ENCODE measurements at regions not wholly inside any gene's neighbourhood (a gene's known extent, or its start where the extent isn't known, plus 50 kb on each side); places are given as distances from the start of the nearest gene placed in this dataset.

- H3K27me3 ChIP-seq (ENCODE audit: insufficient read depth, low read depth) = peaks cover 40% of the 10 kb centered on the region; the same call in 1 of the 2 replicates
- CTCF ChIA-PET = interaction anchor here (0.7 kb wide), 1 partner anchor 149 kb away, joined by 6 read pairs; no protein-coding TSS in a partner anchor
- no TSS peak for BruUV-seq (replicated peaks)
Observed at GRCh38 chr3:124293584-124293983, 301.7 kb upstream of the ROPN1 start.

GRCh38 chr3:124295362-124295761, 303.4 kb upstream of the ROPN1 start:
- CTCF ChIA-PET = no interaction called here
- no peak for TF ChIP-seq EZH2 (IDR thresholded peaks at IDR 0.05; ENCODE audit: low read depth)
- TF ChIP-seq, protein P1, sequence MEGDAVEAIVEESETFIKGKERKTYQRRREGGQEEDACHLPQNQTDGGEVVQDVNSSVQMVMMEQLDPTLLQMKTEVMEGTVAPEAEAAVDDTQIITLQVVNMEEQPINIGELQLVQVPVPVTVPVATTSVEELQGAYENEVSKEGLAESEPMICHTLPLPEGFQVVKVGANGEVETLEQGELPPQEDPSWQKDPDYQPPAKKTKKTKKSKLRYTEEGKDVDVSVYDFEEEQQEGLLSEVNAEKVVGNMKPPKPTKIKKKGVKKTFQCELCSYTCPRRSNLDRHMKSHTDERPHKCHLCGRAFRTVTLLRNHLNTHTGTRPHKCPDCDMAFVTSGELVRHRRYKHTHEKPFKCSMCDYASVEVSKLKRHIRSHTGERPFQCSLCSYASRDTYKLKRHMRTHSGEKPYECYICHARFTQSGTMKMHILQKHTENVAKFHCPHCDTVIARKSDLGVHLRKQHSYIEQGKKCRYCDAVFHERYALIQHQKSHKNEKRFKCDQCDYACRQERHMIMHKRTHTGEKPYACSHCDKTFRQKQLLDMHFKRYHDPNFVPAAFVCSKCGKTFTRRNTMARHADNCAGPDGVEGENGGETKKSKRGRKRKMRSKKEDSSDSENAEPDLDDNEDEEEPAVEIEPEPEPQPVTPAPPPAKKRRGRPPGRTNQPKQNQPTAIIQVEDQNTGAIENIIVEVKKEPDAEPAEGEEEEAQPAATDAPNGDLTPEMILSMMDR (conservative IDR thresholded peaks at IDR 0.05) = no peak
- H3K4me1 ChIP-seq (replicated peaks; ENCODE audit: insufficient read depth) = no peaks in the 10 kb centered on the region
- H3K27me3 ChIP-seq (ENCODE audit: insufficient read depth, low read depth) = peaks cover 47% of the 10 kb centered on the region; the same call in 1 of the 2 replicates
- no peaks in the 10 kb centered on the region for H4K20me1 ChIP-seq (ENCODE audit: insufficient read depth)
- no peaks in the 10 kb centered on the region for H3K36me3 ChIP-seq (ENCODE audit: low read depth)
- H3K27ac ChIP-seq = no peak overlapping the region
- no peaks in the 10 kb centered on the region for H3K9me2 ChIP-seq (ENCODE audit: insufficient read depth)
- no peak overlapping the region for H2AFZ ChIP-seq
- no peaks in the 10 kb centered on the region for H3K9me3 ChIP-seq (ENCODE audit: insufficient read depth, low read depth)
- intact Hi-C loops (cut with micrococcal nuclease; ENCODE audit: unreplicated experiment) = no loop called here
- DNase-seq = no peak
- H3K79me2 ChIP-seq (ENCODE audit: low read depth) = no peaks in the 10 kb centered on the region
- BruUV-seq (replicated peaks) = no TSS peak
- H3F3A ChIP-seq (ENCODE audit: insufficient read depth, low read depth) = no peaks in the 10 kb centered on the region
- no peak overlapping the region for H3K4me2 ChIP-seq
- POLR2A ChIA-PET (ENCODE audit: unreplicated experiment) = no interaction called here
- no peak overlapping the region for H3K4me3 ChIP-seq

More at GRCh38 chr3:124293584-124293983, 301.7 kb upstream of the ROPN1 start:
- H3K36me3 ChIP-seq (ENCODE audit: low read depth) = no peaks in the 10 kb centered on the region
- no peak overlapping the region for H3K4me3 ChIP-seq
- no peak for DNase-seq
- no peak overlapping the region for H3K27ac ChIP-seq
- H3K9me2 ChIP-seq (ENCODE audit: insufficient read depth) = no peaks in the 10 kb centered on the region
- H4K20me1 ChIP-seq (ENCODE audit: insufficient read depth) = no peaks in the 10 kb centered on the region
- TF ChIP-seq, protein P1 (conservative IDR thresholded peaks at IDR 0.05) = no peak
- TF ChIP-seq EZH2 (IDR thresholded peaks at IDR 0.05; ENCODE audit: low read depth) = no peak
- intact Hi-C loops (cut with micrococcal nuclease; ENCODE audit: unreplicated experiment) = no loop called here
- no peak overlapping the region for H2AFZ ChIP-seq
- no peaks in the 10 kb centered on the region for H3K9me3 ChIP-seq (ENCODE audit: insufficient read depth, low read depth)
- H3K4me2 ChIP-seq = no peak overlapping the region
- no peaks in the 10 kb centered on the region for H3F3A ChIP-seq (ENCODE audit: insufficient read depth, low read depth)
- no peaks in the 10 kb centered on the region for H3K79me2 ChIP-seq (ENCODE audit: low read depth)
- POLR2A ChIA-PET (ENCODE audit: unreplicated experiment) = no interaction called here
- H3K4me1 ChIP-seq (replicated peaks; ENCODE audit: insufficient read depth) = no peaks in the 10 kb centered on the region

DNA sequence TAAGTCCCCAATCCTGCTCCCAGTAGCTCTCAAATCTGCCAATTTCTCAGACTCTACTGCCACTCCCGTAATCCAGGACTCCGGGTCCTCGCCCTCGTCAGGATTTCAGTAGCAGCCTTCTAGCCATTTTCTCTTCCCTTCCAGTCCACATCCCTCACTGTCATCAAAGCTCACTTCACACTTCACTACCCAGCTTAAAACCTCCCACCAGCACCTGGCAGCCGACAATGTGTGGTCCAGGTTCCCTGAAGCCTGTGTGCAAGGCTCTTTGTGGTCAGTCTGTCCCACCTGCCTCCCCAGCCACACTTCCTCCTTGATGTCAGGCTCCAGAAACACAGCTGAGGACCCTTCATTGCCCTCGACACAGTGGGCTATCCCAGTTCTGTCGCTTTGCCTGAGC, 304.5 kb upstream of the ROPN1 start:
- peaks cover 45% of the 10 kb centered on the region; the same call in 1 of the 2 replicates for H3K27me3 ChIP-seq (ENCODE audit: insufficient read depth, low read depth)
- no peaks in the 10 kb centered on the region for H3K4me1 ChIP-seq (replicated peaks; ENCODE audit: insufficient read depth)
- no peaks in the 10 kb centered on the region for H3K36me3 ChIP-seq (ENCODE audit: low read depth)
- CTCF ChIA-PET = no interaction called here
- H3K9me3 ChIP-seq (ENCODE audit: insufficient read depth, low read depth) = no peaks in the 10 kb centered on the region
- H3K4me3 ChIP-seq = no peak overlapping the region
- no peaks in the 10 kb centered on the region for H3K9me2 ChIP-seq (ENCODE audit: insufficient read depth)
- intact Hi-C loops (cut with micrococcal nuclease; ENCODE audit: unreplicated experiment) = no loop called here
- H4K20me1 ChIP-seq (ENCODE audit: insufficient read depth) = no peaks in the 10 kb centered on the region
- no peak overlapping the region for H3K27ac ChIP-seq
- no peak for DNase-seq
- POLR2A ChIA-PET (ENCODE audit: unreplicated experiment) = no interaction called here
- no TSS peak for BruUV-seq (replicated peaks)
- no peak overlapping the region for H3K4me2 ChIP-seq
- no peak for TF ChIP-seq EZH2 (IDR thresholded peaks at IDR 0.05; ENCODE audit: low read depth)
- TF ChIP-seq, protein P1 (conservative IDR thresholded peaks at IDR 0.05) = no peak
- no peaks in the 10 kb centered on the region for H3F3A ChIP-seq (ENCODE audit: insufficient read depth, low read depth)
- no peak overlapping the region for H2AFZ ChIP-seq
- H3K79me2 ChIP-seq (ENCODE audit: low read depth) = no peaks in the 10 kb centered on the region
